Right atrium auricular region (tissue), 2 donors: ENCODE measurements at regions not wholly inside any gene's neighbourhood (a gene's known extent, or its start where the extent isn't known, plus 50 kb on each side); places are given as distances from the start of the nearest gene placed in this dataset.

Source experiments
- DNase-seq: peaks from one replicate; pipeline ENCODE4 v3.0.0-alpha.2; 2019; ENCODE audit warnings: low spot score
- H3K27ac ChIP-seq, 2 donors: fragments of 200-600 bp; sonication (generic); 1 replicate in 1 of 2; 2 replicates in 1 of 2; pipeline ENCODE4 v1.5.1; 2016 to 2019
- H3K27me3 ChIP-seq, 2 donors: fragments of 200-600 bp; sonication (generic); one replicate each; pipeline versions ENCODE4 v1.5.1 to v1.6.0; 2017 to 2019
- H3K36me3 ChIP-seq: fragments of 200-600 bp; sonication (generic); one replicate; pipeline ENCODE4 v1.5.1; 2016
- H3K4me1 ChIP-seq, 2 donors: fragments of 200-600 bp; sonication (generic); one replicate each; pipeline versions ENCODE4 v1.5.1 to v1.6.0; 2017 to 2019
- H3K4me3 ChIP-seq, 2 donors: fragments of 200-600 bp; sonication (generic); 1 replicate in 1 of 2; 2 replicates in 1 of 2; pipeline ENCODE4 v1.5.1; 2017 to 2019; ENCODE audit warnings: mild to moderate bottlenecking in 1 of 2, moderate library complexity in 1 of 2
- H3K9me3 ChIP-seq, 2 donors: fragments of 200-600 bp; sonication (generic); one replicate each; pipeline ENCODE4 v1.5.1; 2019
- CTCF ChIP-seq, 2 donors: fragments of 200-600 bp; sonication (generic); IDR thresholded peaks; one replicate each; pipeline ENCODE4 v1.5.1; 2019; ENCODE audit warnings: antibody characterized with exemption in 2 of 2

GRCh38 chr5:125315306-125315705 is 568.9 kb upstream of the ZNF608 start:
- DNase-seq, result no peak
- H3K4me1 ChIP-seq, result no peaks in the 10 kb centered on the region
- H3K4me3 ChIP-seq, result no peak overlapping the region
- H3K27ac ChIP-seq, result no peak overlapping the region
- no peaks in the 10 kb centered on the region for H3K9me3 ChIP-seq
- no peak for TF ChIP-seq CTCF (IDR thresholded peaks at IDR 0.05)
- H3K27me3 ChIP-seq, result no peaks in the 10 kb centered on the region
- H3K36me3 ChIP-seq, result no peaks in the 10 kb centered on the region

GRCh38 chr5:125316391-125316790 is 570.0 kb upstream of the ZNF608 start:
- Histone ChIP-seq H3K4me1 (no peaks in the 10 kb centered on the region), H3K27ac (no peak overlapping the region), H3K27me3 (no peaks in the 10 kb centered on the region), H3K4me3 (no peak overlapping the region), H3K9me3 (no peaks in the 10 kb centered on the region), H3K36me3 (no peaks in the 10 kb centered on the region)
- no peak for TF ChIP-seq CTCF (IDR thresholded peaks at IDR 0.05)
- no peak for DNase-seq

- no peaks in the 10 kb centered on the region for H3K36me3 ChIP-seq
- H3K9me3 ChIP-seq, result no peaks in the 10 kb centered on the region
- no peaks in the 10 kb centered on the region for H3K27me3 ChIP-seq
- no peak for DNase-seq
- no peak overlapping the region for H3K27ac ChIP-seq
- no peak for TF ChIP-seq CTCF (IDR thresholded peaks at IDR 0.05)
- no peaks in the 10 kb centered on the region for H3K4me1 ChIP-seq
- no peak overlapping the region for H3K4me3 ChIP-seq
These were observed 570.6 kb upstream of the ZNF608 start for GRCh38 chr5:125316915-125317535.

- H3K27ac ChIP-seq, result no peak overlapping the region
- no peak overlapping the region for H3K4me3 ChIP-seq
- H3K27me3 ChIP-seq, result no peaks in the 10 kb centered on the region
- no peaks in the 10 kb centered on the region for H3K4me1 ChIP-seq
- DNase-seq, result no peak
- H3K9me3 ChIP-seq, result no peaks in the 10 kb centered on the region
- TF ChIP-seq CTCF (IDR thresholded peaks at IDR 0.05), result no peak
- no peaks in the 10 kb centered on the region for H3K36me3 ChIP-seq
These were observed 571.1 kb upstream of the ZNF608 start for GRCh38 chr5:125317536-125317995.

- no peak overlapping the region for H3K27ac ChIP-seq
- DNase-seq, result no peak
- no peaks in the 10 kb centered on the region for H3K36me3 ChIP-seq
- no peaks in the 10 kb centered on the region for H3K9me3 ChIP-seq
- TF ChIP-seq CTCF (IDR thresholded peaks at IDR 0.05), result no peak
- H3K27me3 ChIP-seq, result no peaks in the 10 kb centered on the region
- no peak overlapping the region for H3K4me3 ChIP-seq
- peaks cover 0 to 8% of the 10 kb centered on the region in 2 donors for H3K4me1 ChIP-seq
These were observed 575.2 kb upstream of the ZNF608 start for GRCh38 chr5:125321654-125322053.

- Histone ChIP-seq H3K36me3 (no peaks in the 10 kb centered on the region), H3K4me1 (peaks cover 0 to 8% of the 10 kb centered on the region in 2 donors), H3K27ac (no peak overlapping the region), H3K9me3 (no peaks in the 10 kb centered on the region), H3K4me3 (no peak overlapping the region), H3K27me3 (no peaks in the 10 kb centered on the region)
- TF ChIP-seq CTCF (IDR thresholded peaks at IDR 0.05), result no peak
- DNase-seq, result no peak
These were observed 577.2 kb upstream of the ZNF608 start for GRCh38 chr5:125323613-125324012.
